ENCODE measurements at regions not wholly inside any gene's neighbourhood (a gene's known extent, or its start where the extent isn't known, plus 50 kb on each side); places are given as distances from the start of the nearest gene placed in this dataset.
"Not testable (repeated sequence)": the region's sequence is repeated elsewhere in the genome, so short reads cannot be mapped to it uniquely, and the experiment has no call there.

DNA sequence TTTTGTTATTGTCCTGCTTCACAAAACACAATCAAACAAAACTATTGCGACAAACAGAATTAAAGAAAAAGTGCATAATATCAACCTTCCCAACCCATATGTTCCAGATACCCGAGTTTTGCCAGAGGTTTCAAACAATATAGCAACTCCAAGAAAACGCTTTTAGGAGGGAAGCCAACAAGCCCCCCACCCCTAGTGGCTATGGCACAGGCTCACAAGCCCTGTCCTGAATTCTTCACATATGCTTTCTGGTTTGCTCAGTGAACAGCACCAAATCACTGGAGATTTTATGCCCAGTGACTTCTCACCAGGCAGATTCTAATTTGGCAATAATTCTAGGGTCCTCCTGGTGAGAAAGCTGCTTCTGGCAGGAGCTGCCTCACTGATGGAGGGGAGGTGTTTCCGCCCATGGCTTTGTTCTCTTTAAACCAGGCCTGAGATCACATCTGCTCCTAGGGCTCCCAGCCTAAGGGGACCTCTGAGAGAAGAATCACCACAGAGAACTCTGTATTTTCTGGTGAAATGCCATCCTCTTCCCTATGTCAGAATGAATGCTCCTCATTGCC, 1982.4 kb downstream of the EFNA5 start:
- no peak for DNase-seq (ENCODE audit: low spot score)

DNA sequence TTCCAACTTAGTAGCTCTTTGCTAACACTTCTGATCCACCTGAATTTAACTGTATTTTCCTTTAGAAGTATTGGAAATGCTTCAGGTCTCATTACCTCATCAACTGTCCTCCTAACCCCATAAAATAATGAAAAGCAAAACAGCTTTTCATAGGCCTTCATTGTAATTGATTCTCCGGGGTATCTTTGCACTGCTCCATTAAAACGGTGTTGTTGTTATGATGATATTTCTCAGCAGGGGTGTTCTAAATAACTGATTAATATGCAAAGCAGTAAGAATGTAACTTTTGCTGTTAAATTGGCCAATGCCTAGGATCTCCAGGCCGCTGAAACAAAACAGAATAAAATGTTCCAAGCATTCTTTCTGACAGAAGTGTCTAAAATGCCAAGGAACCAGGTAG, 1983.2 kb downstream of the EFNA5 start:
- no peak for DNase-seq (ENCODE audit: low spot score)

- DNase-seq (ENCODE audit: low spot score): no peak
Measured at GRCh38 chr5:105685884-105686283, 1984.9 kb downstream of the EFNA5 start.

- no peak for DNase-seq (ENCODE audit: low spot score)
Measured at GRCh38 chr5:105684799-105685198, 1985.9 kb downstream of the EFNA5 start.

DNA sequence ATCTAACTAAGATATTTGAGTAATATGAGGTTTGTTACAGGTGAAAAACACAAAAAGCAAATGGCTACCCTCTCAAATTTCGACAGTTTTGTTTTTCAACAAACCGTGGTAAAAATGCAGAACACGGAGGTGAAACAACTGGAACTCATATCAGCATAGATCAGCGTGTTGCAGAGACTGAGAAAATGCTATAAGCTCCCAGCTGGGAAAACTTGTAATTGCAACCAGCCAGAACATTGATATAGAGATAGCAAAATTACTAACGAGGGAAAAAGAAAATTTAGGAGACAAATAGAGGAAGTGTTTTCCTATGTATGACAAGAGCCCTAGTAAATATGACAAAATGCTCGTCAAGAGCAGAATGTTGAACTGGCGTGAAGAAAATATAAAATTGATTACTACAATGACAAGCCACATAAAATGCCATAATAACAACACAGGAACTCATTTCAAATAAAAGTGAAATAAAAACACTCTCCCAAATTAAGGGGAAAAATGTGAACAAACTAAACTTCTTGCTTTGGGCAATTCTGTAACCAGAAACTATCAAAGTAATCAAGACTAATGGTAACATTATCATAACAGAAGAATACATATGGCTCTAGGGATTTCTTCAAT, 1989.8 kb downstream of the EFNA5 start:
- no peak for DNase-seq (ENCODE audit: low spot score)

- DNase-seq (ENCODE audit: low spot score): no peak
Measured at GRCh38 chr5:105677291-105677690, 1993.4 kb downstream of the EFNA5 start.

GRCh38 chr5:105670596-105670995, 2000.1 kb downstream of the EFNA5 start:
- DNase-seq (ENCODE audit: low spot score): no peak

DNA sequence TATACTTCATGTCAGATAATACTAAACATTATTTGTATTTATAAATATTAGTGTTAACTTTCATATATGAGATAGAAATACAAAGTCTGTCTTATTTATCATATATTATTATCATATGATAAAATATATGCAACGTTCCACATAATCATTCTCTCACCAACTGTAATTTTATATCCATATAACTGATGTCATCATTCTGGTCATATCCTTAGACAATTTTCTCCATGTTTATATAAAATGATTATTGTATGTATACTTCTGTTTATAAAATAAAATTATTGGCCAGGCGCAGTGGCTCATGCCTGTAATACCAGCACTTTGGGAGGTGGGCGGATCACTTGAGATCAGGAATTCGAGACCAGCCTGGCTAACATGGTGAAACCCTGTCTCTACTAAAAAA, 2007.1 kb downstream of the EFNA5 start:
- no peak for DNase-seq (ENCODE audit: low spot score)

- DNase-seq (ENCODE audit: low spot score): no peak
Measured at GRCh38 chr5:105659396-105659795, 2011.3 kb downstream of the EFNA5 start.

- DNase-seq (ENCODE audit: low spot score): no peak
Measured at GRCh38 chr5:105640328-105640727, 2030.4 kb downstream of the EFNA5 start.

DNA sequence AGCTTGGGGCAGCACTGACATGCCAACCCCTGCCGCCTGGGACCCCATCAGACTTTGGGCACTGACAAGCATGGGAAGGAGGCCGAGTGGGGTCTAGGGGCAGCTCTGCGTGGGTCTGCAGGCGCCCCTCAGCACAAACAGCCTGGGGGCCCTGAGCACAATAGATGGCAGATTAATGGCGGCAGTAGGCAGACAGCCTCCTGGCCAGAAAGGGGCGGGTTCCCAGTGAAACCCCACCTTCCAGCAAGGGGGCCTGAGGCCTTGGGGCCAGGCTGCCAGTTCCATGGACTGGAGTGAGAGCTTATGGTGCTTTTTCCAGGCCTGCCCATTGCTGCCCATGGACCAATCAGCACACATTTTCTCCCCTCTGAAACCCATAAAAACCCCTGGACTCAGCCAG, 2031.2 kb downstream of the EFNA5 start:
- DNase-seq (ENCODE audit: low spot score): no peak

- no peak for DNase-seq (ENCODE audit: low spot score)
Measured at GRCh38 chr5:105639068-105639467, 2031.7 kb downstream of the EFNA5 start.

- DNase-seq (ENCODE audit: low spot score): no peak
Measured at GRCh38 chr5:105638437-105638836, 2032.3 kb downstream of the EFNA5 start.

DNA sequence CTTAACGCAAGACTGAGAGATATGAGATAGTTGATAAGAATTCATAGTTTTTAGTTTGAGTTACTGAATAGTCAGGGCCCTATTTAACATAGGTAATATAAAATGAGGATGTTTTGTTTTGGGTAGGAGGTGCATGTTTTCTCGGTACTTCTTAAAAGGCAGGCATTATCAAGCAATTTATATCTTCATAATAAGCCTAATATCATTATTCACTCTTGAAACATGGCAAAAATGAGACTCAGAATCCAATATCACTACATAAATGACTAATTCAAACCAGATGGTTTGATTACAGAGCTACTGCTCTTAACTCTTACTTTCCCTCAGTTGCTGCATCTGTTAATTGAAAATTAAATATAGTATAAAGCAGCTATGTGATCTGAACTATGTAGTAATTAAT, 2038.7 kb downstream of the EFNA5 start:
- DNase-seq (ENCODE audit: low spot score): no peak

- no peak for DNase-seq (ENCODE audit: low spot score)
Measured at GRCh38 chr5:105630803-105631202, 2039.9 kb downstream of the EFNA5 start.

- no peak for DNase-seq (ENCODE audit: low spot score)
Measured at GRCh38 chr5:105619725-105620124, 2051.0 kb downstream of the EFNA5 start.

DNA sequence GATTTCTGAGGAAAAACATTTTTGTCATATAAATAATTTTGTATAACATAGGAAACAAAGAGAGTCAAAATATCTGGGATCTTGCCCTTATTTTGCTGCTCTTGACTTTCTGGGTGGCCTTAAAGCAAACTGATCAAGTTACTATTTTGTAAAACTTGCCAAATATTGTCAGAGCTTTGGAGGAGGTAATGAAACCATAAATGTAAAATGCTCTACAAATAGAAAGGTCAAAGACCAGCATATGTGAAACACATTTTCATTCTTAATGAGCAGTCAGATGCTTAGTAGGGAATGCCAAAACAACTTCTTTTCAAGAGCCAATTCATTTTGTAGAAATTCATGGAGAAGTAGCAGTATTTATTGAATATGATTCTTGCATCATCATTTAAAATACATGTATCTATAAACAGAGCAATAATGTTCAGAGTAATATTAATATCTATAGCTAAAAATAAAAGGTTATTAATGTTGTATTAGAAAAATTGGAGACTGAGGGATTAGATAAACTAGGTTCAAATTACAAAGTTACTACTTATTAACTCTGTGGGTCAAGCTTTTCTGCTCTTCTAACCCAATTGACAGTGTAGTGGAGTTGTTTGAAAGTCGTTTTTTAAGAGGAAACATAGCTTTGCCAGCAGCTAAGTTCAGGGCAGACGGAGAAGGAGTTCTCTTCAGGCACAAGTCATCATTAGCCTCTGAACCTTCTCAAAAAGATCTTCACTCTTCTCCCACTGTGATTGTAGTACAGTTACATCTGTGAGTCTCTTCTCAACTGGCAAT, 2053.1 kb downstream of the EFNA5 start:
- no peak for DNase-seq (ENCODE audit: low spot score)

GRCh38 chr5:105616599-105616998, 2054.0 kb upstream of the NUDT12 start:
- no peak for DNase-seq (ENCODE audit: low spot score)

GRCh38 chr5:105602406-105602805, 2039.8 kb upstream of the NUDT12 start:
- not testable (repeated sequence) for DNase-seq (ENCODE audit: low spot score)

DNA sequence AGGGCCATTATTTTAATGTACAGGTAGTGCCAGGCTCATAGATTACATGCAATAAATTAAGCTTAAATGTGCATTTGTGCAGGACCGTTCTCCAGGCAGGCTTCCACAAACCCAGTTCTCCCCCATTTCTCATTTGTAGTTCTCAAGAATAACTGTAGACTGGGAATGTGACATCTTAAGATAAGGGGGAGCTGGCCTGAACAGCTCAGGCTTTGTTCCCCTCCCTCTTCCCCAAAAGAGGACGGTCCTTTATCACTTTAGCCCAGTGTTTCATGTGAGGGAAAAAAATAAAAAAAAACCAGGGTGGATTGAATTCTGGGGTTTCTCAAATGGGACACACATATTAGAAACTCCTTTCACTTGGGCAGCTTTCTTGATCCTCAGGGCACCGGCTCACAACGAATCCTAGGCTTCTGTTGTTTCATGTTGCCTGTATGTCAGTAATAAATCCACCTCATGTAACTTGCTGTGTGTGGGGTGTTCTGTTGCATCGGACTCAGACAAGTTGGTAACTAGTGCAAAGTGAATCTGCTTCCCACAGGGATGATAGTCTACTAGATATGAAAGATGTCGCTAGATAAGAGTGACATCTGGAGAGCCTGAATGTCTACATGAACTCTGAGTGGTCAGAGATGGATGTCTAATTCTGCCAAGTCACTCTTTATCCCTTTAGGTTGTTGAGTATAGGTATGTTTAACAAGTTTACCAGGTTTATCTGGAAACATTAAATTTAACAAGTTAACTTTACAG, 2030.6 kb upstream of the NUDT12 start:
- no peak for DNase-seq (ENCODE audit: low spot score)

- no peak for DNase-seq (ENCODE audit: low spot score)
Measured at GRCh38 chr5:105587963-105588662, 2025.5 kb upstream of the NUDT12 start.
